Type B pancreatic cell (in vitro differentiated cells): ENCODE measurements at regions not wholly inside any gene's neighbourhood (a gene's known extent, or its start where the extent isn't known, plus 50 kb on each side); places are given as distances from the start of the nearest gene placed in this dataset.

Source experiments
- DNase-seq: peaks from one replicate; pipeline ENCODE4 v3.0.0; 2021; ENCODE audit warnings: mixed read lengths; ENCODE audit not compliant: unreplicated experiment; ENCODE audit errors: extremely low spot score
- H3K27ac Mint-ChIP-seq: 2 replicates; pipeline ENCODE4 v1.8.0; 2021; ENCODE audit warnings: mild to moderate bottlenecking, mixed read lengths
- H3K27me3 Mint-ChIP-seq: 2 replicates; pipeline ENCODE4 v1.8.0; 2021; ENCODE audit warnings: mixed read lengths
- H3K36me3 Mint-ChIP-seq: 2 replicates; pipeline ENCODE4 v1.8.0; 2021; ENCODE audit warnings: mixed read lengths
- H3K4me1 Mint-ChIP-seq: one replicate; pipeline ENCODE4 v1.8.0; 2021; ENCODE audit warnings: mixed read lengths; ENCODE audit not compliant: unreplicated experiment
- H3K4me3 Mint-ChIP-seq: 2 replicates; pipeline ENCODE4 v1.8.0; 2021; ENCODE audit warnings: mild to moderate bottlenecking, mixed read lengths
- H3K9me3 Mint-ChIP-seq: 2 replicates; pipeline ENCODE4 v1.8.0; 2021; ENCODE audit warnings: mixed read lengths
- CTCF ChIP-seq: fragments of 200-600 bp; sonication (generic); conservative IDR thresholded peaks from 2 replicates; pipeline ENCODE4 v1.5.0; 2021; ENCODE audit warnings: antibody characterized with exemption, mild to moderate bottlenecking

- Mint-ChIP-seq H3K27ac (no peak overlapping the region), H3K9me3 (no peaks in the 10 kb centered on the region), H3K4me1 (peaks cover 9% of the 10 kb centered on the region), H3K27me3 (peaks cover 91% of the 10 kb centered on the region), H3K36me3 (no peaks in the 10 kb centered on the region), H3K4me3 (peak overlapping the region; percentile 78)
- no peak for DNase-seq
- TF ChIP-seq CTCF = no peak
Observed at GRCh38 chr5:88661806-88662207, 221.2 kb downstream of the MEF2C start.

- TF ChIP-seq CTCF = no peak
- peak overlapping the region; percentile 78 for H3K4me3 Mint-ChIP-seq
- H3K4me1 Mint-ChIP-seq = peaks cover 9% of the 10 kb centered on the region
- H3K27ac Mint-ChIP-seq = no peak overlapping the region
- peak; percentile 87 for DNase-seq
- no peaks in the 10 kb centered on the region for H3K36me3 Mint-ChIP-seq
- peaks cover 90% of the 10 kb centered on the region for H3K27me3 Mint-ChIP-seq
- H3K9me3 Mint-ChIP-seq = no peaks in the 10 kb centered on the region
Observed at GRCh38 chr5:88660947-88661805, 221.8 kb downstream of the MEF2C start.

GRCh38 chr5:88660264-88660946 is 222.6 kb downstream of the MEF2C start:
- H3K9me3 Mint-ChIP-seq = no peaks in the 10 kb centered on the region
- H3K36me3 Mint-ChIP-seq = no peaks in the 10 kb centered on the region
- H3K4me3 Mint-ChIP-seq = peak overlapping the region; percentile 81
- H3K4me1 Mint-ChIP-seq = peaks cover 9% of the 10 kb centered on the region
- TF ChIP-seq CTCF = no peak
- DNase-seq = no peak
- H3K27ac Mint-ChIP-seq = no peak overlapping the region
- peaks cover 85% of the 10 kb centered on the region for H3K27me3 Mint-ChIP-seq

- H3K27me3 Mint-ChIP-seq = peaks cover 79% of the 10 kb centered on the region
- H3K27ac Mint-ChIP-seq = no peak overlapping the region
- peak overlapping the region; percentile 81 for H3K4me3 Mint-ChIP-seq
- TF ChIP-seq CTCF = no peak
- no peak for DNase-seq
- H3K4me1 Mint-ChIP-seq = peaks cover 9% of the 10 kb centered on the region
- no peaks in the 10 kb centered on the region for H3K36me3 Mint-ChIP-seq
- H3K9me3 Mint-ChIP-seq = no peaks in the 10 kb centered on the region
Observed at GRCh38 chr5:88659529-88660263, 223.3 kb downstream of the MEF2C start.

GRCh38 chr5:88658886-88659285 is 224.1 kb downstream of the MEF2C start:
- Mint-ChIP-seq H3K36me3 (no peaks in the 10 kb centered on the region), H3K27me3 (peaks cover 77% of the 10 kb centered on the region), H3K27ac (no peak overlapping the region), H3K4me1 (peaks cover 9% of the 10 kb centered on the region), H3K4me3 (no peak overlapping the region), H3K9me3 (no peaks in the 10 kb centered on the region)
- no peak for TF ChIP-seq CTCF
- no peak for DNase-seq
